HEK293T (cell line): ENCODE measurements at regions not wholly inside any gene's neighbourhood (a gene's known extent, or its start where the extent isn't known, plus 50 kb on each side); places are given as distances from the start of the nearest gene placed in this dataset.

Source experiments
- CTBP1 ChIP-seq: fragments of 450-650 bp; IDR thresholded peaks from 2 replicates; pipeline ENCODE4 v1.6.1; 2016; ENCODE audit warnings: borderline replicate concordance
- FOXM1 ChIP-seq: fragments of 450-650 bp; IDR thresholded peaks from 2 replicates; pipeline ENCODE4 v1.6.1; 2017; ENCODE audit warnings: mild to moderate bottlenecking, borderline replicate concordance
- L3MBTL2 ChIP-seq: fragments of 450-650 bp; conservative IDR thresholded peaks from 2 replicates; pipeline ENCODE4 v1.6.1; 2016; ENCODE audit warnings: mild to moderate bottlenecking
- NFRKB ChIP-seq: fragments of 450-650 bp; IDR thresholded peaks from 2 replicates; pipeline ENCODE4 v1.6.1; 2016; ENCODE audit warnings: mild to moderate bottlenecking, moderate library complexity
- TF ChIP-seq, protein P1 (sequence below): fragments of 450-650 bp; IDR thresholded peaks from 2 replicates; pipeline ENCODE4 v1.6.1; 2016

GRCh38 chr6:14727494-14728395 is 518.1 kb upstream of the JARID2 start:
- no peak for TF ChIP-seq L3MBTL2
- no peak for TF ChIP-seq NFRKB
- TF ChIP-seq, protein P1, sequence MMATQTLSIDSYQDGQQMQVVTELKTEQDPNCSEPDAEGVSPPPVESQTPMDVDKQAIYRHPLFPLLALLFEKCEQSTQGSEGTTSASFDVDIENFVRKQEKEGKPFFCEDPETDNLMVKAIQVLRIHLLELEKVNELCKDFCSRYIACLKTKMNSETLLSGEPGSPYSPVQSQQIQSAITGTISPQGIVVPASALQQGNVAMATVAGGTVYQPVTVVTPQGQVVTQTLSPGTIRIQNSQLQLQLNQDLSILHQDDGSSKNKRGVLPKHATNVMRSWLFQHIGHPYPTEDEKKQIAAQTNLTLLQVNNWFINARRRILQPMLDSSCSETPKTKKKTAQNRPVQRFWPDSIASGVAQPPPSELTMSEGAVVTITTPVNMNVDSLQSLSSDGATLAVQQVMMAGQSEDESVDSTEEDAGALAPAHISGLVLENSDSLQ = no peak
- no peak for TF ChIP-seq FOXM1
- no peak for TF ChIP-seq CTBP1
